Caco-2 (cell line): ENCODE measurements at regions not wholly inside any gene's neighbourhood (a gene's known extent, or its start where the extent isn't known, plus 50 kb on each side); places are given as distances from the start of the nearest gene placed in this dataset.

Source experiments
- BruUV-seq: library from RNA; stranded (reverse); fragments of 400-500 nt; replicated peaks from 2 replicates; lab custom pipeline; 2021; lab: Mats Ljungman, UMichigan
- CTCF ChIA-PET: fragments of 300-600 bp; sonication (Branson Sonifier 250); formaldehyde crosslinking; loops from one replicate; lab custom pipeline; 2022; ENCODE audit warnings: antibody characterized with exemption; lab: Charles Lee
- POLR2A ChIA-PET: fragments of 300-600 bp; sonication (Branson Sonifier 250); formaldehyde crosslinking; loops from one replicate; lab custom pipeline; 2022; ENCODE audit warnings: antibody characterized with exemption; lab: Charles Lee
- DNase-seq, 2 experiments: peaks; one replicate each; pipeline versions ENCODE4 v3.0.0 to v3.0.0-alpha.2; 2020 to 2022
- H3K27me3 ChIP-seq: replicated peaks from 2 replicates; pipeline ENCODE4 v1.6.0; 2011; ENCODE audit warnings: low read length; ENCODE audit not compliant: control insufficient read depth, insufficient read depth
- H3K36me3 ChIP-seq: 2 replicates; pipeline ENCODE4 v1.5.1; 2011; ENCODE audit warnings: low read length; ENCODE audit not compliant: control insufficient read depth, insufficient read depth
- H3K4me1 ChIP-seq: fragments of 250-450 bp; sonication (Bioruptor Pico); 2 replicates; pipeline ENCODE4 v1.5.1; 2020; ENCODE audit warnings: mild to moderate bottlenecking
- H3K4me3 ChIP-seq: 2 replicates; pipeline ENCODE4 v1.5.1; 2011; ENCODE audit warnings: low read depth, mild to moderate bottlenecking, control low read depth, low read length
- H3K9me3 ChIP-seq: fragments of 250-450 bp; sonication (Bioruptor Pico); 2 replicates; pipeline ENCODE4 v1.5.1; 2020; ENCODE audit warnings: mild to moderate bottlenecking, moderate library complexity
- H3K27ac Mint-ChIP-seq: one replicate; pipeline ENCODE4 v1.8.0; 2022; ENCODE audit warnings: mixed read lengths; ENCODE audit not compliant: unreplicated experiment
- H3K27me3 Mint-ChIP-seq: one replicate; pipeline ENCODE4 v1.8.0; 2022; ENCODE audit warnings: mixed read lengths; ENCODE audit not compliant: insufficient read depth, unreplicated experiment
- H3K36me3 Mint-ChIP-seq: one replicate; pipeline ENCODE4 v1.8.0; 2022; ENCODE audit warnings: mild to moderate bottlenecking, mixed read lengths; ENCODE audit not compliant: insufficient read depth, unreplicated experiment
- H3K4me1 Mint-ChIP-seq: one replicate; pipeline ENCODE4 v1.8.0; 2022; ENCODE audit warnings: low read depth, mixed read lengths; ENCODE audit not compliant: unreplicated experiment
- H3K4me3 Mint-ChIP-seq: one replicate; pipeline ENCODE4 v1.8.0; 2022; ENCODE audit warnings: mild to moderate bottlenecking, moderate library complexity, mixed read lengths; ENCODE audit not compliant: unreplicated experiment
- H3K9me3 Mint-ChIP-seq: one replicate; pipeline ENCODE4 v1.8.0; 2022; ENCODE audit warnings: mixed read lengths; ENCODE audit not compliant: unreplicated experiment
- intact Hi-C: fragments of 100-400 bp; cut with micrococcal nuclease; formaldehyde crosslinking; loops from one replicate; pipeline ENCODE4 v1.10.0; 2022; ENCODE audit not compliant: unreplicated experiment
- TF ChIP-seq, protein P1 (sequence below), 2 experiments: fragments of 200-600 bp in 1 of 2; IDR thresholded peaks; 1 replicate in 1 of 2; 2 replicates in 1 of 2; pipeline versions ENCODE4 v1.5.1 to v1.8.0; 2011 to 2022; ENCODE audit warnings: antibody characterized with exemption in 1 of 2, control low read depth in 1 of 2, inconsistent platforms in 1 of 2, low read depth in 1 of 2, low read length in 1 of 2, mild to moderate bottlenecking in 1 of 2, moderate library complexity in 1 of 2; ENCODE audit not compliant: insufficient read depth in 1 of 2, severe bottlenecking in 1 of 2, unreplicated experiment in 1 of 2

DNA sequence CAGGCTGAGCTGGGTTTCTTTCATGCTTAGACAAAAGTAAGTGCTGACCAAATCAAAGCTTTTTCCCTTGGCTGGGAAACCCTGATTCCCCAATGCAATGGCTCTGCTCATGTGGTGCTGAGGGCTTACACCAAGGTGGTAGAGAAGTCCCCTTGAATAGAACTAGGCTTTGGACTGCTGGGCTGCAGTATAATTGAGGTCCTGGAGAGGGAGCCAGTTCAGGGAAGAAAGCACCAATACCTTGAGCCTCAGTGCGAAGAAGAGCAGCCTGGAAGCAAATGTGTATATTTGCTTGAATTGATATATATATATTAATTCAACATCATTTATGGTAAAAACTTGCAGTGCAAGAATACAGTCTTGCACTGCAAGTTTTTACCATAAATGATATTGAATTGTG, 391.1 kb downstream of the RPS24 start:
- Mint-ChIP-seq H3K4me3 (no peak overlapping the region), H3K27ac (no peak overlapping the region), H3K36me3 (no peaks in the 10 kb centered on the region), H3K27me3 (no peaks in the 10 kb centered on the region), H3K9me3 (no peaks in the 10 kb centered on the region), H3K4me1 (no peaks in the 10 kb centered on the region)
- Histone ChIP-seq H3K4me1 (no peaks in the 10 kb centered on the region), H3K9me3 (0 out of 2 replicates have a peak, but pooled peaks cover 5% of the 10 kb centered on the region), H3K27me3 (no peaks in the 10 kb centered on the region), H3K4me3 (no peak overlapping the region), H3K36me3 (no peaks in the 10 kb centered on the region)
- DNase-seq: peak in 1 of 2 experiments; percentile 53
- intact Hi-C loops: loop anchor here (1.0 to 10.0 kb wide), 4 partner anchors 164 to 770 kb away; partner anchors contain the start of gene ZMIZ1
- no TSS peak for BruUV-seq
- CTCF ChIA-PET: no interaction called here
- POLR2A ChIA-PET: no interaction called here
- TF ChIP-seq, protein P1, sequence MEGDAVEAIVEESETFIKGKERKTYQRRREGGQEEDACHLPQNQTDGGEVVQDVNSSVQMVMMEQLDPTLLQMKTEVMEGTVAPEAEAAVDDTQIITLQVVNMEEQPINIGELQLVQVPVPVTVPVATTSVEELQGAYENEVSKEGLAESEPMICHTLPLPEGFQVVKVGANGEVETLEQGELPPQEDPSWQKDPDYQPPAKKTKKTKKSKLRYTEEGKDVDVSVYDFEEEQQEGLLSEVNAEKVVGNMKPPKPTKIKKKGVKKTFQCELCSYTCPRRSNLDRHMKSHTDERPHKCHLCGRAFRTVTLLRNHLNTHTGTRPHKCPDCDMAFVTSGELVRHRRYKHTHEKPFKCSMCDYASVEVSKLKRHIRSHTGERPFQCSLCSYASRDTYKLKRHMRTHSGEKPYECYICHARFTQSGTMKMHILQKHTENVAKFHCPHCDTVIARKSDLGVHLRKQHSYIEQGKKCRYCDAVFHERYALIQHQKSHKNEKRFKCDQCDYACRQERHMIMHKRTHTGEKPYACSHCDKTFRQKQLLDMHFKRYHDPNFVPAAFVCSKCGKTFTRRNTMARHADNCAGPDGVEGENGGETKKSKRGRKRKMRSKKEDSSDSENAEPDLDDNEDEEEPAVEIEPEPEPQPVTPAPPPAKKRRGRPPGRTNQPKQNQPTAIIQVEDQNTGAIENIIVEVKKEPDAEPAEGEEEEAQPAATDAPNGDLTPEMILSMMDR (IDR thresholded peaks at IDR 0.05; ENCODE audit: insufficient read depth in 1 of 2, low read depth in 1 of 2, low read length in 1 of 2, severe bottlenecking in 1 of 2, unreplicated experiment in 1 of 2): peak; percentile 47 to 68

DNA sequence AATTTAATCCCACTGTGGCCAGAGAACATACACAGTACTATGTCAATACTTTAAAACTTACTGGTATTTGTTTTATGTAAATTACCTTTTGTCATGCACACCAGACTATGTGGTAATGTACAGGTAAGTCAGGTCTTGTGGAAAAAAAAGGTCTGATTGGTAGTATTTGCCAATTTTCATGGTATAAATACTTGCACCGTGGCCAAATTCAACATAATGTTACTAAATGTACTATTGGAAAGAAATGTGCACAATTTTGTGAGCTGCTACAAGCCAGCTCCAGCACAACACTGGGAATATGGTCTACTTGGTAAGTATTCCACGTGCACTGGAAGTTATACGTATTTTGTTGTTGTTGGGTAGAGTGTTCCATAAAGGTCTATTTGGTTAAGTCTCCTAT, 392.5 kb downstream of the RPS24 start:
- Histone ChIP-seq H3K4me1 (no peaks in the 10 kb centered on the region), H3K36me3 (no peaks in the 10 kb centered on the region), H3K9me3 (0 out of 2 replicates have a peak, but pooled peaks cover 5% of the 10 kb centered on the region), H3K4me3 (no peak overlapping the region), H3K27me3 (no peaks in the 10 kb centered on the region)
- no peak overlapping the region for H3K4me3 Mint-ChIP-seq
- H3K36me3 Mint-ChIP-seq: no peaks in the 10 kb centered on the region
- CTCF ChIA-PET: no interaction called here
- TF ChIP-seq, protein P1 (IDR thresholded peaks at IDR 0.05; ENCODE audit: insufficient read depth in 1 of 2, low read depth in 1 of 2, low read length in 1 of 2, severe bottlenecking in 1 of 2, unreplicated experiment in 1 of 2): no peak
- no peaks in the 10 kb centered on the region for H3K9me3 Mint-ChIP-seq
- H3K4me1 Mint-ChIP-seq: no peaks in the 10 kb centered on the region
- DNase-seq: no peak
- no TSS peak for BruUV-seq
- intact Hi-C loops: loop anchor here (10.0 kb wide), 2 partner anchors 639 to 769 kb away; partner anchors contain the start of gene ZMIZ1
- POLR2A ChIA-PET: no interaction called here
- H3K27ac Mint-ChIP-seq: no peak overlapping the region
- no peaks in the 10 kb centered on the region for H3K27me3 Mint-ChIP-seq

DNA sequence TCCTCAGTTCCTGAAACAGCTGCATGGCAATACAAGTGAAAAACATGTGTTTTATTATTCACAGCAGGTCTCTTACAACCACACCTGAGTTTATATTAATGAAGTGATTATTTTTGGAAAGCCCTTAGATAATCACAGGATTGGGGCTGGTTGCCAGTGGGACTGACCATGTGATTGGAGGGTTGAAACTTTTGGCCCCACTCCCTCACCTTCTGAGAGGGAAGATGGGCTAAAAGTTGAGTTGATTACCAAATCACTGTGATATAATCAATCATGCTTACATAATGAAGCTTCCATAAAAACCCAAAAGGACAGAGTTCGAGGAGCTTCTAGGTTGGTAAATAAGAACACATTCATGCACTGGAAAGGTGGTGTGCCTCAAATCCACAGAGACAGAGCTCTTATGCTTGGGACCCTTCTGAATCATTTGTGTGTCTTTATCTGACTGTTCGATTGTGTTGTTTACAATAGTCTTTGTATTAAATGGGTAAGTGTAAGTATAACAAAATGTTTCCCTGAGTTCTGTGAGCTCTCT, 393.9 kb downstream of the RPS24 start:
- Histone ChIP-seq H3K36me3 (no peaks in the 10 kb centered on the region), H3K4me3 (no peak overlapping the region), H3K27me3 (no peaks in the 10 kb centered on the region), H3K9me3 (0 out of 2 replicates have a peak, but pooled peaks cover 5% of the 10 kb centered on the region), H3K4me1 (no peaks in the 10 kb centered on the region)
- POLR2A ChIA-PET: interaction anchor here (0.5 kb wide), 1 partner anchor 594 kb away, joined by 3 read pairs; no protein-coding TSS in a partner anchor
- H3K9me3 Mint-ChIP-seq: no peaks in the 10 kb centered on the region
- no peaks in the 10 kb centered on the region for H3K27me3 Mint-ChIP-seq
- H3K4me1 Mint-ChIP-seq: no peaks in the 10 kb centered on the region
- H3K36me3 Mint-ChIP-seq: no peaks in the 10 kb centered on the region
- no peak overlapping the region for H3K27ac Mint-ChIP-seq
- no peak for DNase-seq
- CTCF ChIA-PET: no interaction called here
- intact Hi-C loops: loop anchor here (10.0 kb wide), 2 partner anchors 637 to 767 kb away; partner anchors contain the start of gene ZMIZ1
- no peak overlapping the region for H3K4me3 Mint-ChIP-seq
- TF ChIP-seq, protein P1 (IDR thresholded peaks at IDR 0.05; ENCODE audit: insufficient read depth in 1 of 2, low read depth in 1 of 2, low read length in 1 of 2, severe bottlenecking in 1 of 2, unreplicated experiment in 1 of 2): no peak
- no TSS peak for BruUV-seq
